Peyer's patch (tissue), 4 donors: ENCODE measurements at regions not wholly inside any gene's neighbourhood (a gene's known extent, or its start where the extent isn't known, plus 50 kb on each side); places are given as distances from the start of the nearest gene placed in this dataset.

Experiments
- POLR2A ChIP-seq, 2 donors: fragments of 450-650 bp; IDR thresholded peaks; one replicate each; pipeline ENCODE4 v1.5.1; 2017; ENCODE audit warnings: antibody characterized with exemption in 2 of 2, mild to moderate bottlenecking in 2 of 2, moderate library complexity in 2 of 2
- TF ChIP-seq, protein P1 (sequence below), 6 experiments: fragments of 450-650 bp in 4 of 6; fragments of 200-600 bp in 2 of 6; sonication (generic) in 1 of 6; IDR thresholded peaks; one replicate each; pipeline ENCODE4 v1.5.1; 2017 to 2019; ENCODE audit warnings: antibody characterized with exemption in 6 of 6, mild to moderate bottlenecking in 3 of 6, moderate library complexity in 1 of 6

DNA sequence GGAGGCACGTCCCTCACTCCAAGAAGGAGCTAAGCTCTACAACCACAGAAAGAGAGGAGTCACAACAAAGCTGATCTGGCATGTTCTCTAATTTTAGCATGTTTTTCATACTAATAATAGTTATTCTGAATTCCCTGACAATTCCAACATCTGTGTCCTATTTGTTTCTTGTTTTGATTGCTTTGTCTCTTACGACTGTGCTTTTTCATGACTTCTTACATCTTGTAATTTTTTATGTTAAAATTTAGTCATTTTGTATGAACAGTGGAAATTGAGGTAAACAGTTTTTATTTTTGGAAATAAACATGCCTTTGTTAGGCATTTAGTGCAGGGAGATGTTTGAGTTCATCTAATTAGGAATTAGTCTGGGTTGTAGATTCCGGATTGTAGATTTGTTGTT lies 668.1 kb upstream of the EDIL3 start:
- TF ChIP-seq, protein P1, sequence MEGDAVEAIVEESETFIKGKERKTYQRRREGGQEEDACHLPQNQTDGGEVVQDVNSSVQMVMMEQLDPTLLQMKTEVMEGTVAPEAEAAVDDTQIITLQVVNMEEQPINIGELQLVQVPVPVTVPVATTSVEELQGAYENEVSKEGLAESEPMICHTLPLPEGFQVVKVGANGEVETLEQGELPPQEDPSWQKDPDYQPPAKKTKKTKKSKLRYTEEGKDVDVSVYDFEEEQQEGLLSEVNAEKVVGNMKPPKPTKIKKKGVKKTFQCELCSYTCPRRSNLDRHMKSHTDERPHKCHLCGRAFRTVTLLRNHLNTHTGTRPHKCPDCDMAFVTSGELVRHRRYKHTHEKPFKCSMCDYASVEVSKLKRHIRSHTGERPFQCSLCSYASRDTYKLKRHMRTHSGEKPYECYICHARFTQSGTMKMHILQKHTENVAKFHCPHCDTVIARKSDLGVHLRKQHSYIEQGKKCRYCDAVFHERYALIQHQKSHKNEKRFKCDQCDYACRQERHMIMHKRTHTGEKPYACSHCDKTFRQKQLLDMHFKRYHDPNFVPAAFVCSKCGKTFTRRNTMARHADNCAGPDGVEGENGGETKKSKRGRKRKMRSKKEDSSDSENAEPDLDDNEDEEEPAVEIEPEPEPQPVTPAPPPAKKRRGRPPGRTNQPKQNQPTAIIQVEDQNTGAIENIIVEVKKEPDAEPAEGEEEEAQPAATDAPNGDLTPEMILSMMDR (IDR thresholded peaks at IDR 0.05): no peak
- no peak for TF ChIP-seq POLR2A (IDR thresholded peaks at IDR 0.05)
